Brain microvascular endothelial cell (primary cell): ENCODE measurements at regions not wholly inside any gene's neighbourhood (a gene's known extent, or its start where the extent isn't known, plus 50 kb on each side); places are given as distances from the start of the nearest gene placed in this dataset.

ENCODE experiments used
- DNase-seq: peaks from one replicate; pipeline ENCODE4 v3.0.0-alpha.2; 2020
- H3K27ac ChIP-seq: fragments of 250-450 bp; sonication (Bioruptor Pico); 2 replicates; pipeline ENCODE4 v1.5.1; 2020; ENCODE audit warnings: mild to moderate bottlenecking, moderate library complexity
- H3K27me3 ChIP-seq: fragments of 250-450 bp; sonication (Bioruptor Pico); replicated peaks from 2 replicates; pipeline ENCODE4 v1.5.1; 2020; ENCODE audit warnings: mild to moderate bottlenecking
- H3K36me3 ChIP-seq: fragments of 250-450 bp; sonication (Bioruptor Pico); replicated peaks from 2 replicates; pipeline ENCODE4 v1.5.1; 2020; ENCODE audit warnings: mild to moderate bottlenecking
- H3K4me3 ChIP-seq: 2 replicates; pipeline ENCODE4 v1.5.1; 2011; ENCODE audit warnings: low read depth, mild to moderate bottlenecking, control low read depth, low read length, moderate library complexity
- CTCF ChIP-seq: IDR thresholded peaks from 2 replicates; pipeline ENCODE4 v1.5.1; 2011; ENCODE audit warnings: low read depth, mild to moderate bottlenecking, moderate library complexity, low read length, control low read depth, inconsistent platforms; ENCODE audit errors: missing control alignments
- in situ Hi-C: cut with HindIII; loops from 2 replicates; pipeline ENCODE4 v1.10.0; 2017; ENCODE audit warnings: low sequenced_read_pairs, low pct_ligation_motif_present

- no peak for TF ChIP-seq CTCF
- Histone ChIP-seq H3K4me3 (no peak overlapping the region), H3K27me3 (no peaks in the 10 kb centered on the region), H3K27ac (no peak overlapping the region), H3K36me3 (no peaks in the 10 kb centered on the region)
- no peak for DNase-seq
- in situ Hi-C loops, result no loop called here
Measured at GRCh38 chr5:158423623-158424200, 564.8 kb upstream of the CLINT1 start.

- Histone ChIP-seq H3K27ac (no peak overlapping the region), H3K4me3 (no peak overlapping the region), H3K27me3 (no peaks in the 10 kb centered on the region), H3K36me3 (no peaks in the 10 kb centered on the region)
- DNase-seq, result no peak
- no peak for TF ChIP-seq CTCF
- in situ Hi-C loops, result no loop called here
Measured at GRCh38 chr5:158422653-158423515, 563.9 kb upstream of the CLINT1 start.

- H3K36me3 ChIP-seq, result no peaks in the 10 kb centered on the region
- no peak overlapping the region for H3K27ac ChIP-seq
- H3K27me3 ChIP-seq, result no peaks in the 10 kb centered on the region
- in situ Hi-C loops, result no loop called here
- no peak for TF ChIP-seq CTCF
- no peak overlapping the region for H3K4me3 ChIP-seq
- DNase-seq, result no peak
Measured at GRCh38 chr5:158421319-158421718, 562.4 kb upstream of the CLINT1 start.

GRCh38 chr5:158419186-158419585, 560.2 kb upstream of the CLINT1 start:
- in situ Hi-C loops, result no loop called here
- H3K4me3 ChIP-seq, result no peak overlapping the region
- TF ChIP-seq CTCF, result no peak
- no peaks in the 10 kb centered on the region for H3K27me3 ChIP-seq
- no peak overlapping the region for H3K27ac ChIP-seq
- no peaks in the 10 kb centered on the region for H3K36me3 ChIP-seq
- DNase-seq, result no peak

- Histone ChIP-seq H3K4me3 (no peak overlapping the region), H3K27ac (peak overlapping the region; percentile 75), H3K36me3 (no peaks in the 10 kb centered on the region), H3K27me3 (no peaks in the 10 kb centered on the region)
- peak; percentile 73 for DNase-seq
- TF ChIP-seq CTCF, result no peak
- in situ Hi-C loops, result no loop called here
Measured at GRCh38 chr5:158414780-158415179, 555.8 kb upstream of the CLINT1 start.
